HL-60 (cell line): ENCODE measurements at regions not wholly inside any gene's neighbourhood (a gene's known extent, or its start where the extent isn't known, plus 50 kb on each side); places are given as distances from the start of the nearest gene placed in this dataset.
"Not testable (repeated sequence)": the region's sequence is repeated elsewhere in the genome, so short reads cannot be mapped to it uniquely, and the experiment has no call there.

Experiments
- DNase-seq, 2 experiments: peaks; one replicate each; pipeline ENCODE4 v3.0.0-alpha.2; 2010 to 2020; ENCODE audit warnings: low read depth in 1 of 2, low spot score in 1 of 2
- H3K27ac ChIP-seq: fragments of 250-450 bp; sonication (Bioruptor Pico); replicated peaks from 2 replicates; pipeline ENCODE4 v1.5.1; 2020; ENCODE audit warnings: mild to moderate bottlenecking, moderate library complexity
- H3K27me3 ChIP-seq: fragments of 250-450 bp; sonication (Bioruptor Pico); 2 replicates; pipeline ENCODE4 v1.5.1; 2021; ENCODE audit warnings: mild to moderate bottlenecking, moderate library complexity; ENCODE audit not compliant: insufficient read depth, poor library complexity, severe bottlenecking
- H3K4me3 ChIP-seq: replicated peaks from 2 replicates; pipeline ENCODE4 v1.5.1; 2011; ENCODE audit warnings: mild to moderate bottlenecking, control low read depth, low read length; ENCODE audit not compliant: insufficient read depth
- CTCF ChIP-seq: IDR thresholded peaks from one replicate; pipeline ENCODE4 v1.5.1; 2011; ENCODE audit warnings: low read length, control low read depth, inconsistent platforms; ENCODE audit not compliant: insufficient read depth
- GABPA ChIP-seq: IDR thresholded peaks from 2 replicates; pipeline ENCODE4 v1.6.1; 2012; ENCODE audit warnings: low read depth
- POLR2AphosphoS5 ChIP-seq: IDR thresholded peaks from 2 replicates; pipeline ENCODE4 v1.6.1; 2012; ENCODE audit warnings: low read depth
- REST ChIP-seq: IDR thresholded peaks from 2 replicates; pipeline ENCODE4 v1.6.1; 2012; ENCODE audit warnings: low read depth; ENCODE audit not compliant: insufficient replicate concordance
- SPI1 ChIP-seq: IDR thresholded peaks from 2 replicates; pipeline ENCODE4 v1.6.1; 2012; ENCODE audit warnings: low read depth, mild to moderate bottlenecking, borderline replicate concordance

- no peak overlapping the region for H3K4me3 ChIP-seq
- no peaks in the 10 kb centered on the region for H3K27me3 ChIP-seq
- no peak overlapping the region for H3K27ac ChIP-seq
- TF ChIP-seq REST (no peak), CTCF (no peak), SPI1 (no peak), POLR2AphosphoS5 (no peak), GABPA (no peak)
- no peak for DNase-seq
Measured at GRCh38 chr7:16945372-16945771, 63.6 kb upstream of the AGR3 start.

- H3K27me3 ChIP-seq, H3K4me3 ChIP-seq, H3K27ac ChIP-seq, DNase-seq: not testable (repeated sequence)
Measured at GRCh38 chr7:16948110-16948509, 66.3 kb upstream of the AGR3 start.

DNA sequence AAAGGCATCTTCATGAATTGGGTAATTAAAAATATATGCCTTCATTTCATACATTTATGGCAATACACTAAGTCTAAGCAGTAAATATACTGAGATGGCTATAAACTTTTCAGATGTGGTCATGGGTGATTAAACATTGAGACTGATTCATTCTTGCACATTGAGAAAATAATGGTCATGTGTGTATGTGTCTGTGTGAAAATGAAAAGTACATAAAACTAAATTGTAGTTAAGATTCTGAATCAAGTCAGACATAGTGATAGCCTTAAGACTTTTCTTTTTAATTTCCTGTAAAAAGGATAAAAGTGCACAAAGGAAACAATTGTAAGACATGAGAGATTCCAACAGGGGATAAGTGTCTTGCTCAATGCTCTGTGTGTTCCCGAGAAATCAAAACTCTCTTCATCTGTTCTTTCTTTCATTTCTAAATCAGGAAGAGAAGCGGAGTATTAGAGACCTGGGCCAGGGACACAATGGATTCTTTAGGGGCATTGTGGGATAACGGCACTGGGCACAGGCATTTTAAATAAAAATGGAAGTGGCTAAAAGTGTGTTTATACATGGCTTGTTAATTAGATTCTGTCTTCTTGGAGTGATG, 69.8 kb upstream of the AGR3 start:
- DNase-seq: no peak
- no peak overlapping the region for H3K4me3 ChIP-seq
- no peaks in the 10 kb centered on the region for H3K27me3 ChIP-seq
- no peak for TF ChIP-seq REST
- TF ChIP-seq POLR2AphosphoS5: no peak
- no peak for TF ChIP-seq GABPA
- no peak for TF ChIP-seq CTCF
- no peak for TF ChIP-seq SPI1
- no peak overlapping the region for H3K27ac ChIP-seq

DNA sequence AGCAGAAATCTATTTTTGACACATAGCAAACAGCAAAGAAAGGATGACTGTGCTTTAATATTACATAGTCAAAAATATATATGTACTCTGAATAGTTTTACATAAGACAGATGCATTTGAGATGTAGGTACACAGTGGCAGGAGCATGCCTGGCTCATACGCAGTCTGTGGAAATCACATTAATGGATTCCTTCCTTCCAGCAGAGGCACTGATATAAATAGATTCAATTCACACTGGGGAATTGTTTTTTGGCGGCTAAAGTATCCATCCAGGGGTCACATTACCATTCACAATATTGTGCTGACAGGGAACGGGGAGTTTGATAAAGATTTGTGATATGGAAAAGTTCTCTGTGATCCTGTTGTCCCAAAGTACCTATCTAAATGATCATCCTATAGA, 72.5 kb upstream of the AGR3 start:
- Histone ChIP-seq H3K27me3 (no peaks in the 10 kb centered on the region), H3K27ac (no peak overlapping the region), H3K4me3 (no peak overlapping the region)
- TF ChIP-seq POLR2AphosphoS5: no peak
- TF ChIP-seq CTCF: no peak
- TF ChIP-seq REST: no peak
- no peak for TF ChIP-seq GABPA
- TF ChIP-seq SPI1: no peak
- DNase-seq: no peak
